GM19351 (cell line): ENCODE measurements at regions not wholly inside any gene's neighbourhood (a gene's known extent, or its start where the extent isn't known, plus 50 kb on each side); places are given as distances from the start of the nearest gene placed in this dataset.

Experiments used
- ATAC-seq: cut with Tn5 transposase; IDR thresholded peaks from one replicate; pipeline ENCODE4 v1.9.1; 2021; ENCODE audit warnings: mild to moderate bottlenecking, moderate library complexity; ENCODE audit not compliant: unreplicated experiment

- no peak for ATAC-seq
These were observed 338.8 kb upstream of the SEMA3D start for GRCh38 chr7:85525676-85526075.

GRCh38 chr7:85522070-85522469, 335.2 kb upstream of the SEMA3D start:
- ATAC-seq, result no peak

GRCh38 chr7:85521108-85521694, 334.3 kb upstream of the SEMA3D start:
- no peak for ATAC-seq

- no peak for ATAC-seq
These were observed 333.3 kb upstream of the SEMA3D start for GRCh38 chr7:85520175-85520574.

GRCh38 chr7:85516675-85517074, 329.8 kb upstream of the SEMA3D start:
- ATAC-seq, result no peak

- ATAC-seq, result no peak
These were observed 325.9 kb upstream of the SEMA3D start for GRCh38 chr7:85512790-85513189.

GRCh38 chr7:85510287-85510686, 323.4 kb upstream of the SEMA3D start:
- ATAC-seq, result no peak

GRCh38 chr7:85509476-85509875, 322.6 kb upstream of the SEMA3D start:
- no peak for ATAC-seq

GRCh38 chr7:85508642-85509410, 322.0 kb upstream of the SEMA3D start:
- no peak for ATAC-seq

- ATAC-seq, result no peak
These were observed 311.2 kb upstream of the SEMA3D start for GRCh38 chr7:85498031-85498430.

- no peak for ATAC-seq
These were observed 302.6 kb upstream of the SEMA3D start for GRCh38 chr7:85489498-85489897.

- ATAC-seq, result no peak
These were observed 301.6 kb upstream of the SEMA3D start for GRCh38 chr7:85488406-85488805.

- no peak for ATAC-seq
These were observed 296.3 kb upstream of the SEMA3D start for GRCh38 chr7:85483177-85483576.

- ATAC-seq, result no peak
These were observed 293.8 kb upstream of the SEMA3D start for GRCh38 chr7:85480666-85481065.

GRCh38 chr7:85479918-85480643, 293.2 kb upstream of the SEMA3D start:
- ATAC-seq, result no peak

GRCh38 chr7:85478530-85478929, 291.7 kb upstream of the SEMA3D start:
- no peak for ATAC-seq

- ATAC-seq, result no peak
These were observed 288.6 kb upstream of the SEMA3D start for GRCh38 chr7:85475476-85475875.

GRCh38 chr7:85475071-85475470, 288.2 kb upstream of the SEMA3D start:
- ATAC-seq, result no peak

GRCh38 chr7:85474234-85474633, 287.4 kb upstream of the SEMA3D start:
- peak; percentile 79 for ATAC-seq

GRCh38 chr7:85471740-85472139, 284.9 kb upstream of the SEMA3D start:
- ATAC-seq, result peak; percentile 40

GRCh38 chr7:85471307-85471706, 284.5 kb upstream of the SEMA3D start:
- no peak for ATAC-seq

- no peak for ATAC-seq
These were observed 282.7 kb upstream of the SEMA3D start for GRCh38 chr7:85469446-85470010.
